ENCODE measurements at regions not wholly inside any gene's neighbourhood (a gene's known extent, or its start where the extent isn't known, plus 50 kb on each side); places are given as distances from the start of the nearest gene placed in this dataset.
"Not testable (repeated sequence)": the region's sequence is repeated elsewhere in the genome, so short reads cannot be mapped to it uniquely, and the experiment has no call there.

DNA sequence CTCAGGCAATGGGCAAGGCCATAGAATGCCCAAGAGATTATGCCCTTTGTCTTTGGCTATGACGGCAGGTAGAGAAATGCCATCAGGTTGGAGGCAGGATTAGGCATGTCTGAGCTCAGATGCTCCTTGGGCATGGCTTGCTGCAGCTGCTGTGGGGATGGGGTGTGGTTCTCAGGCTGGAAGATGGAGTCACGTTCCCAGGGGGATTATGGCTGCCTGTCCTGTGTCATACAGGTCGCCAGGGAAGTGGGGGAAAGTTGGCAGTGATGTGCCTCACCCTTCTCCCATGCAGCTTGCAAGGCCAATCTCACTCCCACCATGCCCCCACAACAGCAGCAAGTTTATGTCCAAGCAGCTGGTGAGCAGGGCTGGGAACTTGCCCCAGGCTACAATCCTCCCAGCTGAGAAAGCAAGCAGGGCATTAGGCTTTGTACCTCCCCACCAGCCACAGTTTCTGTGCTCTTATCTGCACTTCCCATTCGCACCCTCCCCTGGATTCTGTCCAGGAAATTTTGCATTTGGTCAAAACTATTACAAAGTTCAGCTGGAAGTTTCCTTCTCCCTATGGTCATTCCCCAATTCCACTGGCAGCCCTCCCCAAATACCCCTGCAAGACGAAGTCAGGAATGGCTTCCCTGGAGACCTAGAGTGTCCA is 1788.0 kb upstream of the NUDT12 start:
- no peak for DNase-seq (ENCODE audit: extremely low read depth in 1 of 11, low read depth in 9 of 11, low spot score in 4 of 11)

DNA sequence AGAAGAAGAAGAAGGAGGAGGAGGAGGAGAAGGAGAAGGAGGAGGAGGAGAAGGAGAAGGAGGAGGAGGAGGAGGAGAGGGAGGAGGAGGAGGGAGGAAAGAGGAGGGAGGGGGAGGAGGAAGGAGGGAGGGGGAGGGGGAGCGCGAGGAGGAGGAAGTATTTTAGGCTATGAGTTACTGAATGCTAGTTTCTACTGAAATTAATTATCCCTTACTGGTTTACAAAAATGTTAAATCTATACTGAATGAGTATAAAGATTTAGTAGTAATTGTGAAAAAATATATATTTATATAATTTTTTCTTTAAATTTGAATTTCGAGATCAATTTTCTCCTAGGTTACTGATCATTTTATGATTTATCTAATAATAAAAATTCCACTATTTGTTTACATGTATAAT is 1769.0 kb upstream of the NUDT12 start:
- no peak for DNase-seq (ENCODE audit: extremely low read depth in 1 of 11, low read depth in 9 of 11, low spot score in 4 of 11)

DNA sequence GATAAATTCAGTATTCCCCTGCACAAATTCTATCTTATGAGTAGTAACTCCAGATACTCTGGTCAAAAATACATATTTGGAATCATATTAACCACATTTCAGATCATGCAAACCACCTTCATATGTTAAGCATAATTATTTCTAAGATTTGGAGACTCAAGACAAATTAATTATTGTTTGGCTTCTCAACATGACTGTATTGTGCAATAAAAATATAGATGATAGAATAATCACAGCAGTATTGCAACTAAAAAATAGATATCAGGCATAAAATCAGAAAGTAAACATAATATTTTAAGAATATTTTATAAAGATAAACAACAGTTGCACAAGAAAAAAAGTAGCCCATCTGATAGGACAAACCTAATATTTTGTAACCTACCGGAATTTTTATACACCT is 1767.6 kb upstream of the NUDT12 start:
- DNase-seq (ENCODE audit: extremely low read depth in 1 of 11, low read depth in 9 of 11, low spot score in 4 of 11): no peak

DNA sequence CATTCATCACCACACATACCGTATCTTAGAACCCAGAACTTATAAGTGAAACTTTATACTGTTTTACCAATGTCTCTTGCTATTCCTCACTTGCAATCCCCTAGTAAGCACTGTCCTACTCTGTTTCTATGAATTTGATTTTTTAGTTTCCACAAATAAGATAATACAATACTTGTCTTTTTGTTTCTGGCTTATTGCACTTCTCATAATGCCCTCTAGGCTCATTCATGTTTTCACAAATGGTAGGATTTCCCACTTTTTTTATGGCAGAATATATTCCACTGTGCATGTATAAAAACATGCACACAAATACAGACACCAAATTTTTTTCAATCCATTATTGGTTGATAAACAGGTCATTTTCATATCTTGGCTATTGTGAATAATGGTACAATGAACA is 1742.3 kb upstream of the NUDT12 start:
- no peak for DNase-seq (ENCODE audit: extremely low read depth in 1 of 11, low read depth in 9 of 11, low spot score in 4 of 11)

DNA sequence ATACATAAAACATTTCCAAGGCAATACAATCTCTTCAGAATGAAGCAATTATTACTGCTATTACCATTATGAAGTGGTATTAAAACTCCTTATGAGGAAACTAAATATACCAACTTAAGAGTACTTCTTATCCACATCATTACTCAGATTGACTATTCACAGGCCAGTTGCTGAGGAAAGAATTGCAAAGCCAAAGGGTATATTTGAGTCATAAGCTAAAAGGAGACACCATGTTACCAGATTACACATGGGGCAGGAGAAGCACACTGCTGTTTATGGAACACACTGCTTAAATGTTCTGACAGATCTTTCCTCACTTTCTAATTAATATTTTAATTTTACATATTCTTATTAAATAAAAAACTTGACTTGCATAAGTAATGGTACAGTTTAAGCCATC is 1726.4 kb upstream of the NUDT12 start:
- DNase-seq (ENCODE audit: extremely low read depth in 1 of 11, low read depth in 9 of 11, low spot score in 4 of 11): no peak

DNA sequence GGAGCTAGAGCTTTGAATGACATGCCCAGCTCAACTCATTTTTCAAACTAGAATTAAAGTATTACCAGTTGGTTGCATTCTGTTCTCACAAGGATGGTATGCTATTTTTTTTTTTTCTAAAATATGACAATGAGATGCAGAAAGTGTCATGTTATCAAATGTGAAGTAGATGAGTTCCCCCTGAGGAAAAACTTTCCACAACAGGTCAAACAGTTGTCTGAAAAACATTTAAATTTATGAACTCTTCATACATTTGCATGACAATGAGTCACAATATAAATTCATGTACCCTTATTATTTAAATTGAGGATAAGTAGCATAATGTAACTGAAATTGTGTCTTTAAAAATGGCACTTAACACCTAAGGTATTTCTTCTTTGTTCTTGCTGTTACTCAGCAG is 1720.5 kb upstream of the NUDT12 start:
- DNase-seq (ENCODE audit: extremely low read depth in 1 of 11, low read depth in 9 of 11, low spot score in 4 of 11): no peak

DNA sequence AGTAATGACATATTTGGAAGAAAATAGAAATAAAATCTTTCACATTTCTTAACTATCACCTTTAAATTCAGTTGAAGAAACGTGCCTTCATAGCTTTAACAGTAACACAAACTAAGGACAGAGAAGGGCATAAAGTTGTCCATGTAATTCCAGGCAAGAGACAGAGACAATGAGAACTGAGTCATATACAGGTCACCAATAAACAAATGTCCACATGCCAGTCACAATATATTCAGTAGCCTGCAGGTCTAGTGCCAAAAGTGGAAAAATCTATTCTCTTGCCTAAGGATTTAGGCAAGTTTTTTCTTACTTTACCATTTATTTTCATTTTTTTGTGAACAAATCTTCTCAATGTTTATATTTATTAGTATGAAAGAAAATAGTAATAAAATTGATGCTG is 1711.5 kb upstream of the NUDT12 start:
- no peak for DNase-seq (ENCODE audit: extremely low read depth in 1 of 11, low read depth in 9 of 11, low spot score in 4 of 11)

DNA sequence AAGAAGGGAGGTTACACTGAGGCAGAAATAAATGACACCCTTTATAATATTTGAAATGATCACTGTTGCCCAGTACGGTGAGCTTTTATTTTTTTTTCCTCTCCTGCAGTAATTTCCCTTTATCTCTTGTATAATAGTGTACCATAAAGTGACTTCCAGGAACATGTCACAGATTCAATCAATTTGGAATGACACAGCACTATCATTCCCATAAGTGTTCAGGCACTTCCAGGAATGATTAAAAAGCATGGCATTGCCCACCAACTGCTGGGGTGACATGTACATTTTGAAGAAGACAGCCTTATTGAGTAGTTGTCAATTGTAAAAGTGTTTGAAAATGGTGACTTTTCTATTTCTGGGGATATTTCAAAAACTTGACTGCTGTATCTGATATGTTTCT is 1700.9 kb upstream of the NUDT12 start:
- no peak for DNase-seq (ENCODE audit: extremely low read depth in 1 of 11, low read depth in 9 of 11, low spot score in 4 of 11)

DNA sequence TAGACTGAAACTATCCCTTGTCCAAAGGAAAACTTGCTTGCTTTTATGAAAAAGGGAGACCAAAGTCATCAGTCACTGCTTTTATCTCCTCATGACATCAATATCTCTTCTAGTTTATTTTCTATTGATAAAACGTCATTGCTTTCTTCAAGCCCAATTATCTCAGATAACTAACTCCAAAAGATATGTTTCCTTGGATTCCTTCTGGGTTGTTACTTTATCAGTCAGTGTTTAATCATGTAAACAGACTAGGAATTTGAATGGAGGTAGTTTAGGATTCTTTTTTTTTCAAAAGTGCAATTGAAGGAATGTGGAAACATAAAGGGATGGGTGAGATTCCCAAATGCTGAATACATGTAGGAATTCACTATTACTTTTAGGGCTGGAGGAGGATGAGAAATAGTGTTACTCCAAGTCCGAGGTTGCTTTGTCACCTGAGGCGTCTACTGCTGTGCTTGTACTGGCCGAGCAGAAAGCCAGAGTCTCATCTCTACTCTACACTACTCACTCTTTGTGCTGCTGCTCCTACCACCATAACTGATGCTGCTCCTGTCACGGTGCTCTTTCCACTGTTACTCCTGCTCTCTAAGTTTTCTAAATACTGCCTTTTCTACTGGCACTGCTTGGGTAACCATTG is 1697.1 kb upstream of the NUDT12 start:
- DNase-seq (ENCODE audit: extremely low read depth in 1 of 11, low read depth in 9 of 11, low spot score in 4 of 11): no peak

DNA sequence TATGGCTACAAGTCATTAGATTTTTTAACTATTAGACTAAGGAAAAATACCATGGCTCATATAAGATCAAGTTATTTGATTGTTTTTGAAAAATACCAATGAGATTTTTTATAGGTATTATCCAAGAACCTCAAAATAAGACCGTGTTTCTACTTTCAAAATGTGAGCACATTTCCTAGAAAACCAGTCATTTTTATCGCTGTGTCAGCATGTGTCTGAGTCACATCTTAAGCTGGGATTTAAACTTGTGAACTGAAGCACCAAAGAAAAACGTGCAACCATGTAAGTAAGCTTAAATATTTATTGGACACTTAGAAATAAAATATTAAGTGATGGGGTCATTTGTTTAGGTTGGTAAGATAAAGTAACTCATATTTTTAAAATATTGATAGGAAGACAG is 1676.0 kb upstream of the NUDT12 start:
- DNase-seq (ENCODE audit: extremely low read depth in 1 of 11, low read depth in 9 of 11, low spot score in 4 of 11): no peak

DNA sequence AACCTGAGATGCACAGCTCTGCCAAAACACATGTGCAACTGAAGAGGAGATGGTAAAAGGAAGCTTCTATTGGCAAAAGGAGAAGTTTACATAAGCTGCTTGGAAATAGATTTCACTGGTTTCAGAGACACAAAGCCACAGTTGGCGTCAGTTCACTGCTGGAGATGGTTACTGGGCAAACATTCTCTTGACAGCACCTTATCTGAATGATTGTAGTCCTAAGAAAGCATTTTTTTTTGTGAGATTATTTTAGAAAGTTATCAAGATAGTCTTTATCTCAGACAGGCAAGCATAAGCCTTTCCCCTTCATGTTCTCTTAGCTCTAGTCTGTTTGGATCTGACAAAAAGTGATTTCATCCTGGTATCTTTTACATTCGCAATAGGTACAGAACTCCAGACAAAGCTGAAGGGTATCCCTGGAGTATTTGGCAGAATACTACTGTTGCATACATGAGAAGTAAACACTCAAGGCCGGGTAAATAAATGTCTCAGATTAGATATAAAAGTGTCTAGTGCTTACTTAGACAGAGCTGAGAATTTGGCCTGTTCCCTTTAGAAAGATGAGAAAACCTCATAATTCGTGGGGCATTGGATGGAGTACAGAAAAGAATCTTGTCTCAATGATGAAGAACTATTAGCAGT is 1668.0 kb upstream of the NUDT12 start:
- no peak for DNase-seq (ENCODE audit: extremely low read depth in 1 of 11, low read depth in 9 of 11, low spot score in 4 of 11)

DNA sequence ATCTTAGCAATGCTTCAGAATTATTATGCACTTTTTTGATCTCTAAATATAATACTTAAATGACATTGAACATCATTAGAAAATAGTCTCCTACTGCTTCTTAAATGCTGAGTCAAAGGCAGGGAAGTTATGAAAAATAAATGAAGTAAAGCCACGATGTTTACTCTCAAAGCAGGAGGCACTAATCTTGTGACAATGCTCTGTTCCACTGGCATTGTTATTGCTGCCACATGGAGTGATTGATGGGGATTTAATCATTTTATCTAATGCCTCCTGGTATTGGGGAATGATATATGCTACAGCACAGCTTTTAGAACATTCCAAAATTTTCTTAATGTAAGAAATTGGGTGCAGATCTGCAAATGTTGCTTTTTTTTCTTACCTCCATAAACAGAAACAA is 1655.4 kb upstream of the NUDT12 start:
- no peak for DNase-seq (ENCODE audit: extremely low read depth in 1 of 11, low read depth in 9 of 11, low spot score in 4 of 11)

DNA sequence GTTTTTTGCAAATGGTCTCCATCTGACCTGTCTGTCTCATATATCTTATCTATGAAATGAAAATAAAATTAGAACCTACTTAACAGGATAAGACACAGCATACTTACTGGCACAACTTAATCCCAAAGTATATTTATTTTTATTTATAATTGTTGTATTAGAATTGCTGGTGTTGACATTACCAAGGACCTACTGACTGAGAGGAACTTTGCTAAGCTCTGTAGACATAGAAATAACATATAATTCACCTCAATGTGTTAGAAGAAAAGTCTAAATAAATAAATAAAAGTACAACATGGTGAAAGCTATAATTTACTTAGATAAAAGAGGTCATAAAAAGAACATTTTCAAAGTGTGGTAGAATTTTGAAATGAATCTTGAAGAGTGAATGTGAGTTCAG is 1650.5 kb upstream of the NUDT12 start:
- no peak for DNase-seq (ENCODE audit: extremely low read depth in 1 of 11, low read depth in 9 of 11, low spot score in 4 of 11)

DNA sequence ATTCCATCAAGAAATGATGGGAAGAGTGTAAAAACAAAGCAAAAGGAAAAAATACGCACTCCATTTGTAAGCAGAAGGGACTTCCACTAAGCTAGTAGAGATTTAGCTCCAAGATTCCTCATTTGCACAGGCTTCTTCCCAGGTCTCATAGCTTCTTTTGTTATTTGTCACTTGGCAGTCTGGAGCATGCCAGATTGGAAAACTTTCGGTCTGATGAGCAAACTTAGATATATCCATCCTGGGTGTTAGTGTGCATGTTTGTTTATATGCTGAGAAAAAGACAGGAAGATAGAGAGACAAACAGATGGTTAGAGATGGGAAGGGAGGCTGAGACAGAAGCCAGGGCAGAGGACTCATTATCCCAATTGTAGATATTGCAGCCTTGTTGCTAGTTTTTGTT is 1644.5 kb upstream of the NUDT12 start:
- no peak for DNase-seq (ENCODE audit: extremely low read depth in 1 of 11, low read depth in 9 of 11, low spot score in 4 of 11)

DNA sequence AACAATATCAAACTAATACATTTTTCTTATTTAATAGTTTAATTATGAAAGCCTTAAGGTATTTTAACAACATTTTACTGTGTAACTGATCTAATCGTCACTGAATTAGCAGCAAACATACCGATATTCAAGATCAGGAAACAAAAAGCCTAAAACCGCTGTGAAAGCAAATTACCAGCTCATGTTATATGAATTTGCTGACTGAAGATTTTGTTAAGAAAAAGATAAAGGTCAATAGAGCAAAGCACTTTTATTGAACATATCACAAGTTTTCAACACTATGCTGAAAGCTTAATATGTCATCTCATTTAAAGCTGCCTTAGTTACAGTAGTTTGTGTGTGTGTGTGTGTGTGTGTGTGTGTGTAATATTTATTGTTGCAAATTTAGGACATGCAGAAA is 1634.9 kb upstream of the NUDT12 start:
- DNase-seq (ENCODE audit: extremely low read depth in 1 of 11, low read depth in 9 of 11, low spot score in 4 of 11): no peak

DNA sequence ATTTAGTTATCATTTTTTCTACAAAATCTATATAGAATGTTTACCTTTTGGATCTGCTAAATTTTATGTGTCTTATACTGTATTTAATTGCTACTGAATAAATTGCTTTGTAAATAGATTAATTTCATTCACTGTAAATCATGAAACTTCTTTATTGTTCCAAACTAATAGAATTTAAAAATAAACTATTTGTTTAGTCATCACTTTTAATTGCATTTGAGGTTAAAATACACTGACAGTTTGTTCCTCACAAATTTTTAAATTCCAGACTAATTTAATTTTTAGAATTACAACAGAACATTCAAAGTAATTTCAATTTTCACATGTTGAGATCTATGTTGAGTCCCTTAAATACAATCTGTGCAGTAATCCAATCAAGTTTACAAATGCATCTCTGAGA is 1633.2 kb upstream of the NUDT12 start:
- DNase-seq (ENCODE audit: extremely low read depth in 1 of 11, low read depth in 9 of 11, low spot score in 4 of 11): no peak

DNA sequence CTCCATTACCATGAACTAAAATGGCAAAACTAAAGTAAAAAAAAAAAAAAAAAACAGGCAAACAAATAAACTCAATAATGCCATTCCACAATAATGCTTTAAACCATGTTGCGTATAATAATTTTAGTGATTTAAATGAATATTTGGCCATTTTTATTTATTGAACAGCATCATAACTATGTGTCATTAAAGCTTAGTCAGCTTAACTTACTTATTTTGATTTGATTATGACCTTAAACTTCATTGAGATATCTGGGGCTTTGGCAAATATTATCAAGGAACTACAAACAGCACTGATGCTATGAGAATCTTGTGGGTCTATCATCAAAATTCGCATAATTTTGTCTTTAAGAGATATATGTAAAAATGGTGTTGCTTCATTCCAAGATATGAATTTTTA is 1610.3 kb upstream of the NUDT12 start:
- no peak for DNase-seq (ENCODE audit: extremely low read depth in 1 of 11, low read depth in 9 of 11, low spot score in 4 of 11)

DNA sequence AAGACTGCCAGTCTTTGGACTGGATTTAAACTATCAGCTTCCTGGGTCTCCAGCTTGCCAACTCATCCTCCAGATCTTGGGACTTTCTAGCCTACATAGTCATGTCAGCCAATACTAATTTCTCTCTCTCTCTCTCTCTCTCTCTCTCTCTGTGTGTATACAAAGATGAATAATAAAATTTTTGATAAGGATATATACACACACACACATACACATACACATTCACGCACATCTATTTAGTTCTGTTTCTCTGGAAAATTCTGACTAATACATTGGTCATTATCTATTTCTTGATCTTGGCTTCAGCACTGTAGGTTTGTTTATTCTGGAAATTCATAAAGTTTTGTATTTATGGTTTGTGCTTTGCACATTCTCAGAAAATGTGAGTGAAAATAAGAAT is 1606.2 kb upstream of the NUDT12 start:
- no peak for DNase-seq (ENCODE audit: extremely low read depth in 1 of 11, low read depth in 9 of 11, low spot score in 4 of 11)

DNA sequence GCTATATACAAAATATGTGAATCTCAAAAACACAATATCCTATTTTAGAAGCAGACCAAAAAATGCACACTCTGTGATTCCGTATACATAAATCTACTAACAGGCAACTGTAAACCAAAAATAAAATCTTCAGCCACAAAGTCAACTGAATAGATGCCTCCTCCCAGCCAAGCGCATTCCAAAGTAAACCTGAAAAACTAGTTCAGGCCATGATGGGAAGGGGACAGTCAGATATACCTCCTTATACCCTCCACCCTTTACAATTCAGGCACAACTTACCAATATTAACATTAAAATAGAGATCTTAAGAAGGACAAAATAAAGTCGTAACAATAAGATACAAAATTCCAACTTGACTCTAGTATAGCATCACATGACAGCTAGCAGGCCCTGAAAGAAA is 1604.5 kb upstream of the NUDT12 start:
- no peak for DNase-seq (ENCODE audit: extremely low read depth in 1 of 11, low read depth in 9 of 11, low spot score in 4 of 11)

DNA sequence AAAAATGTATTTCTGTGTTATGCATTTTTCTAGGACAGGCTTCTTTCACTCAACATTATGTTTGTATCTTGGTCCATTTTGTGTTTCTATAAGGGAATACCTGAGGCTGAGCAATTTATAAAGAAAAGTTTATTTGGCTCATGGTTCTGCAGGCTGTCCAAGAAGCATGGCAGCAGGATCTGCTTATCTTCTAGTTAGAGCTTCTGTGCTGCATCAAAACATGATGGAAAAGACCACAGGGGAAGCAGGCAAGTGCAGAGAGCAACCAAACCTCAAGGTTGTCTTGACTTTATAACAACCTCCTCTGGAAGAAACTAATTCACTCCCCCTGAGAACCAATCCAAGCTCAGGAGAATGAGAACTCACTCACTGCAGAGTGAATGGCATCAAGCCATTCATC is 1601.0 kb upstream of the NUDT12 start:
- DNase-seq (ENCODE audit: extremely low read depth in 1 of 11, low read depth in 9 of 11, low spot score in 4 of 11): no peak

DNA sequence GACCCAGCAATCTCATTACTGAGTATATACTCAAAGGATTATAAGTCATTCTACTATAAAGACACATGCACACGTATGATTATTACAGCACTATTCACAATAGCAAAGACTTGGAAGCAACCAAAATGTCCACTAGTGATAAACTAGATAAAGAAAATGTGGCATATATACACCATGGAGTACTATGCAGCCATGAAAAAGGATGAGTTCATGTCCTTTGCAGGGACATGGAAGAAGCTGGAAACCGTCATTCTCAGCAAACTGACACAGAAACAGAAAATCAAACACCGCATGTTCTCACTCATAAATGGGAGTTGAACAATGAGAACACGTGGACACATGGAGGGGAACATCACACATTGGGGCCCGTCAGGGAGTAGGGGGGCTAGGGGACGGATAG is 1600.0 kb upstream of the NUDT12 start:
- DNase-seq (ENCODE audit: extremely low read depth in 1 of 11, low read depth in 9 of 11, low spot score in 4 of 11): not testable (repeated sequence)
